SK-N-SH (cell line): ENCODE measurements at regions not wholly inside any gene's neighbourhood (a gene's known extent, or its start where the extent isn't known, plus 50 kb on each side); places are given as distances from the start of the nearest gene placed in this dataset.

ENCODE experiments used
- CTCF ChIA-PET: fragments of 300-600, 350-600 bp; formaldehyde crosslinking; extraction: SDS; loops from one replicate; lab custom pipeline; 2021; lab: Yijun Ruan, JAX
- POLR2A ChIA-PET: fragments of 350-600 bp; sonication (Branson Sonifier 250); formaldehyde crosslinking; extraction: SDS; loops from one replicate; lab custom pipeline; 2020; ENCODE audit warnings: antibody characterized with exemption, inconsistent platforms; lab: Yijun Ruan, JAX
- DNase-seq: peaks from one replicate; pipeline ENCODE4 v3.0.0; 2012
- H2AFZ ChIP-seq: fragments of 200-600 bp; sonication (generic); 2 replicates; pipeline ENCODE4 v1.8.1; 2016; ENCODE audit warnings: antibody characterized with exemption, mild to moderate bottlenecking, low read depth
- H3F3A ChIP-seq: fragments of 200-600 bp; sonication (generic); replicated peaks from 2 replicates; pipeline ENCODE3; 2016; ENCODE audit warnings: antibody characterized with exemption, mild to moderate bottlenecking; ENCODE audit not compliant: insufficient read depth
- H3K27ac ChIP-seq, 2 experiments: fragments of 200-500 bp in 1 of 2; fragments of 200-600 bp in 1 of 2; sonication (Bioruptor generic) in 1 of 2; sonication (generic), shearing (Covaris generic) in 1 of 2; 2 replicates each; pipeline versions ENCODE4 v1.5.1 to v1.6.1; 2014 to 2016; ENCODE audit warnings: low read depth in 2 of 2, inconsistent platforms in 1 of 2, low read length in 1 of 2, mild to moderate bottlenecking in 1 of 2, mixed read lengths in 1 of 2
- H3K27me3 ChIP-seq: fragments of 200-600 bp; sonication (generic), shearing (Covaris generic); 2 replicates; pipeline ENCODE4 v1.6.1; 2016; ENCODE audit warnings: mixed run types; ENCODE audit not compliant: insufficient read depth
- H3K36me3 ChIP-seq, 2 experiments: fragments of 200-500 bp in 1 of 2; fragments of 200-600 bp in 1 of 2; sonication (Bioruptor generic) in 1 of 2; sonication (generic) in 1 of 2; replicated peaks in 1 of 2; 2 replicates each; pipeline versions ENCODE3 to v1.5.1; 2014 to 2016; ENCODE audit warnings: low read length in 1 of 2, mild to moderate bottlenecking in 1 of 2; ENCODE audit not compliant: insufficient read depth in 2 of 2, control insufficient read depth in 1 of 2
- H3K4me1 ChIP-seq, 2 experiments: fragments of 200-500 bp in 1 of 2; fragments of 200-600 bp in 1 of 2; sonication (Bioruptor generic) in 1 of 2; sonication (generic), shearing (Covaris generic) in 1 of 2; 2 replicates each; pipeline versions ENCODE4 v1.5.1 to v1.6.1; 2014 to 2016; ENCODE audit warnings: low read depth in 1 of 2, low read length in 1 of 2, mixed run types in 1 of 2; ENCODE audit not compliant: insufficient read depth in 2 of 2, control insufficient read depth in 1 of 2
- H3K4me2 ChIP-seq: fragments of 200-600 bp; sonication (generic), shearing (Covaris generic); 2 replicates; pipeline ENCODE4 v1.6.1; 2017; ENCODE audit warnings: mixed run types
- H3K4me3 ChIP-seq, 2 experiments: fragments of 200-500 bp in 1 of 2; fragments of 200-600 bp in 1 of 2; sonication (Bioruptor generic) in 1 of 2; sonication (generic), shearing (Covaris generic) in 1 of 2; 2 replicates each; pipeline versions ENCODE4 v1.5.1 to v1.8.1; 2014 to 2016; ENCODE audit warnings: low read depth in 2 of 2, inconsistent platforms in 1 of 2, low read length in 1 of 2, mild to moderate bottlenecking in 1 of 2, mixed read lengths in 1 of 2, moderate library complexity in 1 of 2
- H3K79me2 ChIP-seq: fragments of 200-600 bp; sonication (generic); 2 replicates; pipeline ENCODE4 v1.8.1; 2017; ENCODE audit warnings: mild to moderate bottlenecking; ENCODE audit not compliant: insufficient read depth
- H3K9ac ChIP-seq: fragments of 200-600 bp; sonication (generic); 2 replicates; pipeline ENCODE4 v1.6.1; 2017; ENCODE audit warnings: mixed run types
- H3K9me2 ChIP-seq: fragments of 200-600 bp; sonication (generic); 2 replicates; pipeline ENCODE4 v1.6.1; 2017; ENCODE audit warnings: mixed run types
- H3K9me3 ChIP-seq: fragments of 200-600 bp; sonication (generic); 2 replicates; pipeline ENCODE4 v1.6.1; 2017; ENCODE audit warnings: mixed run types, mild to moderate bottlenecking, moderate library complexity
- H4K20me1 ChIP-seq: fragments of 200-600 bp; sonication (generic); 2 replicates; pipeline ENCODE4 v1.6.1; 2017; ENCODE audit warnings: mild to moderate bottlenecking, mixed run types; ENCODE audit not compliant: insufficient read depth
- EP300 ChIP-seq, 2 experiments: IDR thresholded peaks; 2 replicates each; pipeline versions ENCODE4 v1.4.0 to v1.6.1; 2012; ENCODE audit warnings: borderline replicate concordance in 1 of 2, low read depth in 1 of 2, low read length in 1 of 2
- EZH2phosphoT487 ChIP-seq: fragments of 200-600 bp; sonication (generic); IDR thresholded peaks from 2 replicates; pipeline ENCODE4 v1.6.1; 2017; ENCODE audit warnings: low read depth, mixed run types, mild to moderate bottlenecking, antibody characterized with exemption, moderate library complexity, borderline replicate concordance
- FOSL2 ChIP-seq: IDR thresholded peaks from 2 replicates; pipeline ENCODE4 v1.4.0; 2012; ENCODE audit warnings: low read depth, mild to moderate bottlenecking, moderate library complexity, borderline replicate concordance
- FOXJ3 ChIP-seq: sonication (generic); formaldehyde crosslinking; IDR thresholded peaks from 2 replicates; pipeline ENCODE4 v1.5.1; 2020; ENCODE audit warnings: mild to moderate bottlenecking, missing genetic modification reagents
- GATA2 ChIP-seq: sonication (generic); formaldehyde crosslinking; IDR thresholded peaks from 2 replicates; pipeline ENCODE4 v1.5.0; 2020; ENCODE audit warnings: mild to moderate bottlenecking, missing genetic modification reagents
- JUND ChIP-seq: IDR thresholded peaks from 2 replicates; pipeline ENCODE4 v1.4.0; 2012
- NRF1 ChIP-seq: IDR thresholded peaks from 2 replicates; pipeline ENCODE4 v1.6.1; 2012; ENCODE audit warnings: low read depth, mild to moderate bottlenecking, low read length
- RAD21 ChIP-seq: IDR thresholded peaks from 2 replicates; pipeline ENCODE4 v1.6.1; 2012; ENCODE audit warnings: mild to moderate bottlenecking, low read length
- RCOR1 ChIP-seq: fragments of 150-350 bp; IDR thresholded peaks from 2 replicates; pipeline ENCODE4 v1.6.1; 2017; ENCODE audit warnings: antibody characterized with exemption, low read length
- RXRA ChIP-seq: IDR thresholded peaks from 2 replicates; pipeline ENCODE4 v1.4.0; 2012; ENCODE audit warnings: low read depth, mild to moderate bottlenecking, borderline replicate concordance
- SIN3A ChIP-seq: IDR thresholded peaks from 2 replicates; pipeline ENCODE4 v1.6.1; 2012; ENCODE audit warnings: low read depth, mild to moderate bottlenecking, low read length, moderate library complexity, borderline replicate concordance
- TCF12 ChIP-seq: IDR thresholded peaks from 2 replicates; pipeline ENCODE4 v1.4.0; 2012
- YY1 ChIP-seq: IDR thresholded peaks from 2 replicates; pipeline ENCODE4 v1.4.0; 2012; ENCODE audit warnings: low read depth, mild to moderate bottlenecking
- WGBS: methylation state at CpG from one replicate; pipeline ENCODE4 v1.1.6; 2017; ENCODE audit warnings: low lambda C conversion rate; 5-methylcytosine and 5-hydroxymethylcytosine counted together
- TF ChIP-seq, protein P1 (sequence below): fragments of 150-350 bp; IDR thresholded peaks from 2 replicates; pipeline ENCODE4 v1.6.1; 2017; ENCODE audit warnings: antibody characterized with exemption, low read length, low read depth, borderline replicate concordance
- TF ChIP-seq, protein P2 (sequence below): IDR thresholded peaks from 2 replicates; pipeline ENCODE4 v1.6.1; 2012; ENCODE audit warnings: mild to moderate bottlenecking, low read depth, low read length, moderate library complexity
- TF ChIP-seq, protein P3 (sequence below): fragments of 200-600 bp; sonication (generic); IDR thresholded peaks from 2 replicates; pipeline ENCODE4 v1.6.1; 2017; ENCODE audit warnings: antibody characterized with exemption, mild to moderate bottlenecking, moderate library complexity
- TF ChIP-seq, protein P4 (sequence below): IDR thresholded peaks from 2 replicates; pipeline ENCODE4 v1.4.0; 2012; ENCODE audit warnings: low read depth, borderline replicate concordance
- TF ChIP-seq, protein P5 (sequence below): IDR thresholded peaks from 2 replicates; pipeline ENCODE4; 2012

DNA sequence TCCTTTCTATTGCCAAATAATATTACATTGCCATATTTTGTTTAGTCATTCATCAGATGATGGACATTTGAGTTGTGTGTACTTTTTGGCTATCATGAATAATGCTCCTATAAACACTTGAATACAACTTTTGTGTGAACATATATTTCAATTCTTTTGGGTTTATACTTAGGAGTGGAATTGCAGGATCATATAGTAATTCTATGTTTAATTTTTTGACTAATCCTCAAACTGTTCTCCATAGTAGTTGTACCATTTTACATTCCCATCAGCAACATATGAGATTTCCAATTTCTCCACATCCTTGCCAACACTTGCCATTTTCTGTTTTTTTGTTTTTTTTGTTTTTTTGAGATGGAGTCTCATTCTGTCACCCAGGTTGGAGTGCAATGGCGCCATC, 87.2 kb downstream of the B3GNT2 start:
- no peaks in the 10 kb centered on the region for H3K36me3 ChIP-seq
- no peaks in the 10 kb centered on the region for H4K20me1 ChIP-seq
- POLR2A ChIA-PET, result no interaction called here
- H3K9me3 ChIP-seq, result no peaks in the 10 kb centered on the region
- H3K4me3 ChIP-seq, result no peak overlapping the region
- TF ChIP-seq, protein P1, sequence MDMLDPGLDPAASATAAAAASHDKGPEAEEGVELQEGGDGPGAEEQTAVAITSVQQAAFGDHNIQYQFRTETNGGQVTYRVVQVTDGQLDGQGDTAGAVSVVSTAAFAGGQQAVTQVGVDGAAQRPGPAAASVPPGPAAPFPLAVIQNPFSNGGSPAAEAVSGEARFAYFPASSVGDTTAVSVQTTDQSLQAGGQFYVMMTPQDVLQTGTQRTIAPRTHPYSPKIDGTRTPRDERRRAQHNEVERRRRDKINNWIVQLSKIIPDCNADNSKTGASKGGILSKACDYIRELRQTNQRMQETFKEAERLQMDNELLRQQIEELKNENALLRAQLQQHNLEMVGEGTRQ, result no peak
- TF ChIP-seq RAD21, result no peak
- TF ChIP-seq, protein P2, sequence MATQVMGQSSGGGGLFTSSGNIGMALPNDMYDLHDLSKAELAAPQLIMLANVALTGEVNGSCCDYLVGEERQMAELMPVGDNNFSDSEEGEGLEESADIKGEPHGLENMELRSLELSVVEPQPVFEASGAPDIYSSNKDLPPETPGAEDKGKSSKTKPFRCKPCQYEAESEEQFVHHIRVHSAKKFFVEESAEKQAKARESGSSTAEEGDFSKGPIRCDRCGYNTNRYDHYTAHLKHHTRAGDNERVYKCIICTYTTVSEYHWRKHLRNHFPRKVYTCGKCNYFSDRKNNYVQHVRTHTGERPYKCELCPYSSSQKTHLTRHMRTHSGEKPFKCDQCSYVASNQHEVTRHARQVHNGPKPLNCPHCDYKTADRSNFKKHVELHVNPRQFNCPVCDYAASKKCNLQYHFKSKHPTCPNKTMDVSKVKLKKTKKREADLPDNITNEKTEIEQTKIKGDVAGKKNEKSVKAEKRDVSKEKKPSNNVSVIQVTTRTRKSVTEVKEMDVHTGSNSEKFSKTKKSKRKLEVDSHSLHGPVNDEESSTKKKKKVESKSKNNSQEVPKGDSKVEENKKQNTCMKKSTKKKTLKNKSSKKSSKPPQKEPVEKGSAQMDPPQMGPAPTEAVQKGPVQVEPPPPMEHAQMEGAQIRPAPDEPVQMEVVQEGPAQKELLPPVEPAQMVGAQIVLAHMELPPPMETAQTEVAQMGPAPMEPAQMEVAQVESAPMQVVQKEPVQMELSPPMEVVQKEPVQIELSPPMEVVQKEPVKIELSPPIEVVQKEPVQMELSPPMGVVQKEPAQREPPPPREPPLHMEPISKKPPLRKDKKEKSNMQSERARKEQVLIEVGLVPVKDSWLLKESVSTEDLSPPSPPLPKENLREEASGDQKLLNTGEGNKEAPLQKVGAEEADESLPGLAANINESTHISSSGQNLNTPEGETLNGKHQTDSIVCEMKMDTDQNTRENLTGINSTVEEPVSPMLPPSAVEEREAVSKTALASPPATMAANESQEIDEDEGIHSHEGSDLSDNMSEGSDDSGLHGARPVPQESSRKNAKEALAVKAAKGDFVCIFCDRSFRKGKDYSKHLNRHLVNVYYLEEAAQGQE, result no peak
- TF ChIP-seq SIN3A, result no peak
- TF ChIP-seq FOSL2, result no peak
- TF ChIP-seq NRF1, result no peak
- TF ChIP-seq YY1, result no peak
- TF ChIP-seq EZH2phosphoT487, result no peak
- no peak for TF ChIP-seq RCOR1
- no peak for TF ChIP-seq JUND
- no peak for TF ChIP-seq FOXJ3 (CRISPR knock-in tag)
- no peak for TF ChIP-seq RXRA
- TF ChIP-seq, protein P3, sequence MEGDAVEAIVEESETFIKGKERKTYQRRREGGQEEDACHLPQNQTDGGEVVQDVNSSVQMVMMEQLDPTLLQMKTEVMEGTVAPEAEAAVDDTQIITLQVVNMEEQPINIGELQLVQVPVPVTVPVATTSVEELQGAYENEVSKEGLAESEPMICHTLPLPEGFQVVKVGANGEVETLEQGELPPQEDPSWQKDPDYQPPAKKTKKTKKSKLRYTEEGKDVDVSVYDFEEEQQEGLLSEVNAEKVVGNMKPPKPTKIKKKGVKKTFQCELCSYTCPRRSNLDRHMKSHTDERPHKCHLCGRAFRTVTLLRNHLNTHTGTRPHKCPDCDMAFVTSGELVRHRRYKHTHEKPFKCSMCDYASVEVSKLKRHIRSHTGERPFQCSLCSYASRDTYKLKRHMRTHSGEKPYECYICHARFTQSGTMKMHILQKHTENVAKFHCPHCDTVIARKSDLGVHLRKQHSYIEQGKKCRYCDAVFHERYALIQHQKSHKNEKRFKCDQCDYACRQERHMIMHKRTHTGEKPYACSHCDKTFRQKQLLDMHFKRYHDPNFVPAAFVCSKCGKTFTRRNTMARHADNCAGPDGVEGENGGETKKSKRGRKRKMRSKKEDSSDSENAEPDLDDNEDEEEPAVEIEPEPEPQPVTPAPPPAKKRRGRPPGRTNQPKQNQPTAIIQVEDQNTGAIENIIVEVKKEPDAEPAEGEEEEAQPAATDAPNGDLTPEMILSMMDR, result no peak
- TF ChIP-seq, protein P4, sequence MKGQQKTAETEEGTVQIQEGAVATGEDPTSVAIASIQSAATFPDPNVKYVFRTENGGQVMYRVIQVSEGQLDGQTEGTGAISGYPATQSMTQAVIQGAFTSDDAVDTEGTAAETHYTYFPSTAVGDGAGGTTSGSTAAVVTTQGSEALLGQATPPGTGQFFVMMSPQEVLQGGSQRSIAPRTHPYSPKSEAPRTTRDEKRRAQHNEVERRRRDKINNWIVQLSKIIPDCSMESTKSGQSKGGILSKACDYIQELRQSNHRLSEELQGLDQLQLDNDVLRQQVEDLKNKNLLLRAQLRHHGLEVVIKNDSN, result no peak
- TF ChIP-seq GATA2 (CRISPR knock-in tag), result no peak
- no peak for TF ChIP-seq TCF12
- TF ChIP-seq, protein P5, sequence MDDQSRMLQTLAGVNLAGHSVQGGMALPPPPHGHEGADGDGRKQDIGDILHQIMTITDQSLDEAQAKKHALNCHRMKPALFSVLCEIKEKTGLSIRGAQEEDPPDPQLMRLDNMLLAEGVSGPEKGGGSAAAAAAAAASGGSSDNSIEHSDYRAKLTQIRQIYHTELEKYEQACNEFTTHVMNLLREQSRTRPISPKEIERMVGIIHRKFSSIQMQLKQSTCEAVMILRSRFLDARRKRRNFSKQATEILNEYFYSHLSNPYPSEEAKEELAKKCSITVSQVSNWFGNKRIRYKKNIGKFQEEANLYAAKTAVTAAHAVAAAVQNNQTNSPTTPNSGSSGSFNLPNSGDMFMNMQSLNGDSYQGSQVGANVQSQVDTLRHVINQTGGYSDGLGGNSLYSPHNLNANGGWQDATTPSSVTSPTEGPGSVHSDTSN, result no peak
- TF ChIP-seq EP300 (IDR thresholded peaks at IDR 0.05; ENCODE audit: borderline replicate concordance in 1 of 2, low read depth in 1 of 2, low read length in 1 of 2), result no peak
- H3K27ac ChIP-seq, result no peak overlapping the region
- no peak overlapping the region for H3K9ac ChIP-seq
- no peaks in the 10 kb centered on the region for H3K9me2 ChIP-seq
- H2AFZ ChIP-seq, result no peak overlapping the region
- CTCF ChIA-PET, result no interaction called here
- no peaks in the 10 kb centered on the region for H3K79me2 ChIP-seq
- H3K27me3 ChIP-seq, result no peaks in the 10 kb centered on the region
- H3K4me2 ChIP-seq, result no peak overlapping the region
- 22% methylated on average over 1 of the region's 1 CpG for WGBS
- no peaks in the 10 kb centered on the region for H3F3A ChIP-seq
- no peak for DNase-seq
- H3K4me1 ChIP-seq, result peaks cover 0 to 6% of the 10 kb centered on the region in 2 experiments; a peak in 2 of 4 replicates
